ENCODE measurements at regions not wholly inside any gene's neighbourhood (a gene's known extent, or its start where the extent isn't known, plus 50 kb on each side); places are given as distances from the start of the nearest gene placed in this dataset.

- ChIA-PET POLR2A (no interaction called here), CTCF (no interaction called here)
Observed at GRCh38 chr18:56108478-56109367, 520.7 kb upstream of the TCF4 start.

GRCh38 chr18:56107821-56108477, 520.0 kb upstream of the TCF4 start:
- ChIA-PET CTCF (no interaction called here), POLR2A (no interaction called here)

- CTCF ChIA-PET: no interaction called here
- POLR2A ChIA-PET: no interaction called here
Observed at GRCh38 chr18:56100090-56100722, 512.2 kb upstream of the TCF4 start.

GRCh38 chr18:56097621-56098020, 509.6 kb upstream of the TCF4 start:
- ChIA-PET POLR2A (no interaction called here), CTCF (no interaction called here)

- ChIA-PET POLR2A (no interaction called here), CTCF (no interaction called here)
Observed at GRCh38 chr18:56096861-56097260, 508.9 kb upstream of the TCF4 start.

- ChIA-PET CTCF (no interaction called here), POLR2A (no interaction called here)
Observed at GRCh38 chr18:56089612-56090258, 501.7 kb upstream of the TCF4 start.

GRCh38 chr18:56086786-56087185, 498.8 kb upstream of the TCF4 start:
- POLR2A ChIA-PET: no interaction called here
- CTCF ChIA-PET: no interaction called here

- POLR2A ChIA-PET: no interaction called here
- CTCF ChIA-PET: no interaction called here
Observed at GRCh38 chr18:56086176-56086575, 498.2 kb upstream of the TCF4 start.

GRCh38 chr18:56085551-56085950, 497.6 kb upstream of the TCF4 start:
- POLR2A ChIA-PET: no interaction called here

GRCh38 chr18:56083523-56084287, 495.7 kb upstream of the TCF4 start:
- POLR2A ChIA-PET: no interaction called here
- CTCF ChIA-PET: no interaction called here

More at GRCh38 chr18:56085551-56085950, 497.6 kb upstream of the TCF4 start:
- CTCF ChIA-PET: no interaction called here

- ChIA-PET POLR2A (no interaction called here), CTCF (no interaction called here)
Observed at GRCh38 chr18:56083097-56083521, 495.1 kb upstream of the TCF4 start.

- POLR2A ChIA-PET: no interaction called here
- CTCF ChIA-PET: no interaction called here
Observed at GRCh38 chr18:56076723-56077122, 488.7 kb upstream of the TCF4 start.

- POLR2A ChIA-PET: no interaction called here
Observed at GRCh38 chr18:56068701-56069100, 480.7 kb upstream of the TCF4 start.

GRCh38 chr18:56067969-56068671, 480.1 kb upstream of the TCF4 start:
- POLR2A ChIA-PET: no interaction called here
- CTCF ChIA-PET: no interaction called here

More at GRCh38 chr18:56068701-56069100, 480.7 kb upstream of the TCF4 start:
- CTCF ChIA-PET: no interaction called here

GRCh38 chr18:56067214-56067894, 479.4 kb upstream of the TCF4 start:
- CTCF ChIA-PET: no interaction called here
- POLR2A ChIA-PET: no interaction called here

- POLR2A ChIA-PET: no interaction called here
- CTCF ChIA-PET: no interaction called here
Observed at GRCh38 chr18:56066524-56067213, 478.7 kb upstream of the TCF4 start.

GRCh38 chr18:56065086-56065485, 477.1 kb upstream of the TCF4 start:
- POLR2A ChIA-PET: no interaction called here
- CTCF ChIA-PET: interaction anchor here (0.7 kb wide), 1 partner anchor 14 kb away, joined by 3 read pairs; no protein-coding TSS in a partner anchor

- POLR2A ChIA-PET: no interaction called here
- CTCF ChIA-PET: no interaction called here
Observed at GRCh38 chr18:56062931-56063330, 474.9 kb upstream of the TCF4 start.
